Neural crest cell (in vitro differentiated cells): ENCODE measurements at regions not wholly inside any gene's neighbourhood (a gene's known extent, or its start where the extent isn't known, plus 50 kb on each side); places are given as distances from the start of the nearest gene placed in this dataset.

ENCODE experiments used
- DNase-seq: peaks from one replicate; pipeline ENCODE4 v3.0.0; 2021; ENCODE audit warnings: low read depth, mixed read lengths, low spot score
- H3K27ac Mint-ChIP-seq: one replicate; pipeline ENCODE4 v1.8.0; 2021; ENCODE audit warnings: mild to moderate bottlenecking, mixed read lengths; ENCODE audit not compliant: unreplicated experiment
- H3K27me3 Mint-ChIP-seq: 2 replicates; pipeline ENCODE4 v1.8.0; 2021; ENCODE audit warnings: low read depth, mild to moderate bottlenecking, mixed read lengths
- H3K36me3 Mint-ChIP-seq: 2 replicates; pipeline ENCODE4 v1.8.0; 2021; ENCODE audit warnings: low read depth, mild to moderate bottlenecking, mixed read lengths
- H3K4me1 Mint-ChIP-seq: 2 replicates; pipeline ENCODE4 v1.8.0; 2021; ENCODE audit warnings: mixed read lengths
- H3K4me3 Mint-ChIP-seq: one replicate; pipeline ENCODE4 v1.8.0; 2021; ENCODE audit warnings: mild to moderate bottlenecking, mixed read lengths
- H3K9me3 Mint-ChIP-seq: 2 replicates; pipeline ENCODE4 v1.8.0; 2021; ENCODE audit warnings: mixed read lengths
- TF ChIP-seq, protein P1 (sequence below): fragments of 200-600 bp; sonication (generic); conservative IDR thresholded peaks from 2 replicates; pipeline ENCODE4 v1.5.0; 2021; ENCODE audit warnings: antibody characterized with exemption, mild to moderate bottlenecking

DNA sequence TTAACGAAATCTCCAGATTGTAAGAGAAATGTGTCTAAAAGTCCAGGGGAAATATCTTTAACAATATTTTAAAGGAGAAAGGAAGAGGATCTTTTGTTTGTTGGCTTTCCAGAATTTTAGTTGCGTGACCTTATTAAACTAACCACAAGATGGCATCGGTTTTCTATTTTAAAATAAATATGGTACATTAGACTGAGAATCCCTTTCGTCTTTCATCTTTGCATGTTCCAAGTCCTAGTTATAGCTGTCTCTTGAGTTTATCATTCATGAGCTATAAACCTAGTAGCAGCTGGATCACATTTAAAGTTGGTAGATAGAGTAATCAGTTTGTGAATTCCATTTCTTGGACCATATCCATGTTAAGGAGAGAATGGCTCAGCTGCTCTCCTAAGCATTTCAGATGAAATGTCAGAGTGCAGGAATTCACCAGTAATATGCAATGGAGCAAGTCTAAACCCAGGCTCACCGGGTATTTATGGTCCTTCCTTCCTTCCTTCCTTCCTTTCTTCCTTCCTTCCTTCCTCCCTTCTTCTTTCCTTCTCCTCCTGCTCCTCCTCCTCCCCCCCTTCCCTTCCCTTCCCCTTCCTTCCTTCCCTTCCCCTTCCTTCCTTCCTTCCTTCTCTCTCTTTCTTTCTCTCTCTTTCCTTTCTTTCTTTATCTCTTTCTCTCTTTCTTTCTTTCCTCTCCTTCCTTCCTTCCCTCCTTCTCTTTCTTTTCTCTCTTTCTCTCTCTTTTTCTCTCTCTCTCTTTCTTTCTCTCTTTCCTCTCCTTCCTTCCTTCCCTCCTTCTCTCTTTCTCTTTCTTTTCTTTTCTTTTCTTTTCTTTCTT is 57.8 kb upstream of the RAB18 start:
- H3K36me3 Mint-ChIP-seq = no peaks in the 10 kb centered on the region
- DNase-seq = no peak
- no peaks in the 10 kb centered on the region for H3K9me3 Mint-ChIP-seq
- no peaks in the 10 kb centered on the region for H3K27me3 Mint-ChIP-seq
- H3K4me3 Mint-ChIP-seq = no peak overlapping the region
- H3K4me1 Mint-ChIP-seq = no peaks in the 10 kb centered on the region
- TF ChIP-seq, protein P1, sequence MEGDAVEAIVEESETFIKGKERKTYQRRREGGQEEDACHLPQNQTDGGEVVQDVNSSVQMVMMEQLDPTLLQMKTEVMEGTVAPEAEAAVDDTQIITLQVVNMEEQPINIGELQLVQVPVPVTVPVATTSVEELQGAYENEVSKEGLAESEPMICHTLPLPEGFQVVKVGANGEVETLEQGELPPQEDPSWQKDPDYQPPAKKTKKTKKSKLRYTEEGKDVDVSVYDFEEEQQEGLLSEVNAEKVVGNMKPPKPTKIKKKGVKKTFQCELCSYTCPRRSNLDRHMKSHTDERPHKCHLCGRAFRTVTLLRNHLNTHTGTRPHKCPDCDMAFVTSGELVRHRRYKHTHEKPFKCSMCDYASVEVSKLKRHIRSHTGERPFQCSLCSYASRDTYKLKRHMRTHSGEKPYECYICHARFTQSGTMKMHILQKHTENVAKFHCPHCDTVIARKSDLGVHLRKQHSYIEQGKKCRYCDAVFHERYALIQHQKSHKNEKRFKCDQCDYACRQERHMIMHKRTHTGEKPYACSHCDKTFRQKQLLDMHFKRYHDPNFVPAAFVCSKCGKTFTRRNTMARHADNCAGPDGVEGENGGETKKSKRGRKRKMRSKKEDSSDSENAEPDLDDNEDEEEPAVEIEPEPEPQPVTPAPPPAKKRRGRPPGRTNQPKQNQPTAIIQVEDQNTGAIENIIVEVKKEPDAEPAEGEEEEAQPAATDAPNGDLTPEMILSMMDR = peak; percentile 69
- H3K27ac Mint-ChIP-seq = no peak overlapping the region

DNA sequence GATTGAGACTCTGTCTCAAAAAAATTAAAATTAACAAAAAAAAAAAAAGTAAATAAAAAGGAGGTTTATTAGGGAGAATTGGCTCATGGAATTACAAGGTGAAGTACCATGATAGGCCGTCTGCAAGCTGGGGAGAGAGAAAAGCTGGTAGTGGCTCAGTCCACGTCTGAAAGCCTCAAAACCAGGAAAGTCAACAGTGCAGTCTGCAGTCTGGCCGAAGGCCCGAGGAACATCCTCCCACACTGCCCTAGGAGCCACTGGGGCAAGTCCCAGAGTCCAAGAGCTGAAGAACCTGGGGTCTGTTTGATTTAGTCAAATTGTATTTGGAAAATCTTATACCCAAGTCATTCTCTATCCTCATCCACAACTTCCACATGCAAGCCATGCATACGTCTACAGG is 59.0 kb upstream of the RAB18 start:
- DNase-seq = no peak
- Mint-ChIP-seq H3K4me3 (no peak overlapping the region), H3K27ac (no peak overlapping the region), H3K27me3 (no peaks in the 10 kb centered on the region), H3K4me1 (no peaks in the 10 kb centered on the region), H3K9me3 (no peaks in the 10 kb centered on the region), H3K36me3 (no peaks in the 10 kb centered on the region)
- TF ChIP-seq, protein P1 = no peak

DNA sequence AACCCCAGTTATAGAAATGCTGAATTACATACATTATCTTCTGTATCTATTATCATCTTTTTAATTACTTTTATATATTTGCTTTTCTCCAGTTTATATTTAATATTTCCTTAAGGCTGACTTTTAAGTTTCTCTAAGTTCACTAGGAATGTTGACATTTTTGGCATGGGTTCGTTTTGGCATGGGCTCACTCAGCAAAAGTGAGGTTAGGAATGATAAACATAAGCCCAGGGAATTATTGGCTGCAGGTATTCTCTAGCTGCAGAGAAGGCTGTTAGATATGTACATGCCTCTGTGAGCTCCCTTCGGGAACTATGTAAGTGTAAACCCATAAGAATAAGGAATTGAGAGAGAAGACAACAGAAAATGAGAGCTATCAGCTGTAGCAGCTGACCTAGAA is 63.6 kb upstream of the RAB18 start:
- no peak for DNase-seq
- H3K36me3 Mint-ChIP-seq = no peaks in the 10 kb centered on the region
- TF ChIP-seq, protein P1 = no peak
- H3K4me3 Mint-ChIP-seq = no peak overlapping the region
- H3K4me1 Mint-ChIP-seq = peaks cover 4% of the 10 kb centered on the region
- H3K27ac Mint-ChIP-seq = no peak overlapping the region
- no peaks in the 10 kb centered on the region for H3K9me3 Mint-ChIP-seq
- no peaks in the 10 kb centered on the region for H3K27me3 Mint-ChIP-seq

GRCh38 chr10:27440021-27440420 is 64.1 kb upstream of the RAB18 start:
- DNase-seq = no peak
- TF ChIP-seq, protein P1 = no peak
- H3K27ac Mint-ChIP-seq = no peak overlapping the region
- H3K36me3 Mint-ChIP-seq = no peaks in the 10 kb centered on the region
- H3K9me3 Mint-ChIP-seq = no peaks in the 10 kb centered on the region
- no peak overlapping the region for H3K4me3 Mint-ChIP-seq
- H3K27me3 Mint-ChIP-seq = no peaks in the 10 kb centered on the region
- H3K4me1 Mint-ChIP-seq = peaks cover 4% of the 10 kb centered on the region

GRCh38 chr10:27439101-27439500 is 65.0 kb upstream of the RAB18 start:
- Mint-ChIP-seq H3K4me1 (peaks cover 4% of the 10 kb centered on the region), H3K27ac (no peak overlapping the region), H3K4me3 (no peak overlapping the region), H3K36me3 (no peaks in the 10 kb centered on the region), H3K27me3 (no peaks in the 10 kb centered on the region), H3K9me3 (no peaks in the 10 kb centered on the region)
- TF ChIP-seq, protein P1 = no peak
- DNase-seq = no peak
